ENCODE measurements at regions not wholly inside any gene's neighbourhood (a gene's known extent, or its start where the extent isn't known, plus 50 kb on each side); places are given as distances from the start of the nearest gene placed in this dataset.

- H3K27me3 ChIP-seq (ENCODE audit: insufficient read depth, low read length, poor library complexity, severe bottlenecking) = no peaks in the 10 kb centered on the region
- no peak overlapping the region for H2AFZ ChIP-seq (ENCODE audit: low read length)
- no peaks in the 10 kb centered on the region for H3K9me3 ChIP-seq (ENCODE audit: insufficient read depth, low read depth, low read length)
- H3K4me2 ChIP-seq (ENCODE audit: low read depth, low read length, poor library complexity, severe bottlenecking) = no peak overlapping the region
- no peaks in the 10 kb centered on the region for H3K9me2 ChIP-seq (replicated peaks; ENCODE audit: low read depth, low read length)
- no peak overlapping the region for H3K4me3 ChIP-seq (ENCODE audit: low read length, poor library complexity, severe bottlenecking)
- no peak overlapping the region for H3K9ac ChIP-seq (ENCODE audit: low read depth, low read length, poor library complexity, severe bottlenecking)
- TF ChIP-seq EZH2phosphoT487 (IDR thresholded peaks at IDR 0.05; ENCODE audit: borderline replicate concordance) (no peak), CTCF (conservative IDR thresholded peaks at IDR 0.05; ENCODE audit: low read length) (no peak)
- H4K20me1 ChIP-seq (ENCODE audit: insufficient read depth, low read length, poor library complexity, severe bottlenecking) = no peaks in the 10 kb centered on the region
- no peaks in the 10 kb centered on the region for H3K36me3 ChIP-seq (ENCODE audit: insufficient read depth, low read length)
- H3K79me2 ChIP-seq (ENCODE audit: insufficient read depth, low read length) = no peaks in the 10 kb centered on the region
- no peaks in the 10 kb centered on the region for H3K4me1 ChIP-seq (ENCODE audit: insufficient read depth, low read length, poor library complexity, severe bottlenecking)
- no peaks in the 10 kb centered on the region for H3F3A ChIP-seq (ENCODE audit: low read depth)
These were observed 181.8 kb upstream of the DAB2 start for GRCh38 chr5:39606591-39606990.

GRCh38 chr5:39605588-39606575 is 181.1 kb upstream of the DAB2 start:
- Histone ChIP-seq H3F3A (ENCODE audit: low read depth) (no peaks in the 10 kb centered on the region), H4K20me1 (ENCODE audit: insufficient read depth, low read length, poor library complexity, severe bottlenecking) (no peaks in the 10 kb centered on the region), H3K4me2 (ENCODE audit: low read depth, low read length, poor library complexity, severe bottlenecking) (no peak overlapping the region), H3K79me2 (ENCODE audit: insufficient read depth, low read length) (no peaks in the 10 kb centered on the region), H3K9ac (ENCODE audit: low read depth, low read length, poor library complexity, severe bottlenecking) (no peak overlapping the region), H3K9me3 (ENCODE audit: insufficient read depth, low read depth, low read length) (no peaks in the 10 kb centered on the region), H3K36me3 (ENCODE audit: insufficient read depth, low read length) (no peaks in the 10 kb centered on the region), H2AFZ (ENCODE audit: low read length) (no peak overlapping the region), H3K27me3 (ENCODE audit: insufficient read depth, low read length, poor library complexity, severe bottlenecking) (no peaks in the 10 kb centered on the region), H3K9me2 (replicated peaks; ENCODE audit: low read depth, low read length) (no peaks in the 10 kb centered on the region), H3K4me1 (ENCODE audit: insufficient read depth, low read length, poor library complexity, severe bottlenecking) (no peaks in the 10 kb centered on the region), H3K4me3 (ENCODE audit: low read length, poor library complexity, severe bottlenecking) (no peak overlapping the region)
- no peak for TF ChIP-seq CTCF (conservative IDR thresholded peaks at IDR 0.05; ENCODE audit: low read length)
- TF ChIP-seq EZH2phosphoT487 (IDR thresholded peaks at IDR 0.05; ENCODE audit: borderline replicate concordance) = no peak

- no peaks in the 10 kb centered on the region for H3K36me3 ChIP-seq (ENCODE audit: insufficient read depth, low read length)
- H3K9me2 ChIP-seq (replicated peaks; ENCODE audit: low read depth, low read length) = no peaks in the 10 kb centered on the region
- TF ChIP-seq CTCF (conservative IDR thresholded peaks at IDR 0.05; ENCODE audit: low read length) (no peak), EZH2phosphoT487 (IDR thresholded peaks at IDR 0.05; ENCODE audit: borderline replicate concordance) (no peak)
- H2AFZ ChIP-seq (ENCODE audit: low read length) = no peak overlapping the region
- no peak overlapping the region for H3K4me2 ChIP-seq (ENCODE audit: low read depth, low read length, poor library complexity, severe bottlenecking)
- H3K9me3 ChIP-seq (ENCODE audit: insufficient read depth, low read depth, low read length) = no peaks in the 10 kb centered on the region
- H4K20me1 ChIP-seq (ENCODE audit: insufficient read depth, low read length, poor library complexity, severe bottlenecking) = no peaks in the 10 kb centered on the region
- H3K9ac ChIP-seq (ENCODE audit: low read depth, low read length, poor library complexity, severe bottlenecking) = no peak overlapping the region
- no peaks in the 10 kb centered on the region for H3K4me1 ChIP-seq (ENCODE audit: insufficient read depth, low read length, poor library complexity, severe bottlenecking)
- H3F3A ChIP-seq (ENCODE audit: low read depth) = no peaks in the 10 kb centered on the region
- H3K27me3 ChIP-seq (ENCODE audit: insufficient read depth, low read length, poor library complexity, severe bottlenecking) = no peaks in the 10 kb centered on the region
- H3K79me2 ChIP-seq (ENCODE audit: insufficient read depth, low read length) = no peaks in the 10 kb centered on the region
- no peak overlapping the region for H3K4me3 ChIP-seq (ENCODE audit: low read length, poor library complexity, severe bottlenecking)
These were observed 180.4 kb upstream of the DAB2 start for GRCh38 chr5:39605145-39605544.

All from Loucy (cell line).